Urinary bladder (tissue), 3 donors: ENCODE measurements at regions not wholly inside any gene's neighbourhood (a gene's known extent, or its start where the extent isn't known, plus 50 kb on each side); places are given as distances from the start of the nearest gene placed in this dataset.

Experiments
- DNase-seq: peaks from one replicate; pipeline ENCODE4 v3.0.0-alpha.2; 2015; ENCODE audit errors: extremely low spot score
- H3K27ac ChIP-seq: one replicate; pipeline ENCODE4 v1.5.1; 2013; ENCODE audit warnings: low read depth, mild to moderate bottlenecking, moderate library complexity
- H3K36me3 ChIP-seq: one replicate; pipeline ENCODE4 v1.6.1; 2013; ENCODE audit warnings: mild to moderate bottlenecking, moderate library complexity; ENCODE audit not compliant: insufficient read depth
- H3K4me1 ChIP-seq: one replicate; pipeline ENCODE4 v1.6.1; 2013; ENCODE audit warnings: mild to moderate bottlenecking, moderate library complexity; ENCODE audit not compliant: insufficient read depth
- H3K4me3 ChIP-seq: one replicate; pipeline ENCODE4 v1.5.1; 2013; ENCODE audit warnings: low read depth, low read length
- WGBS: extraction: QIAGEN DNeasy Blood & Tissue Kit; methylation state at CpG from one replicate; pipeline ENCODE4 v1.1.7; 2013; 5-methylcytosine and 5-hydroxymethylcytosine counted together
- donor health status: healthy with polysubstance abuse.
- donor health status: healthy.

- H3K36me3 ChIP-seq: no peaks in the 10 kb centered on the region
- no peaks in the 10 kb centered on the region for H3K4me1 ChIP-seq
- no peak overlapping the region for H3K4me3 ChIP-seq
- 97% methylated on average over 4 of the region's 4 CpGs for WGBS
- no peak overlapping the region for H3K27ac ChIP-seq
- DNase-seq: no peak
Measured at GRCh38 chr1:217336724-217337123, 294.2 kb downstream of the GPATCH2 start.

GRCh38 chr1:217333939-217334338 lies 297.0 kb downstream of the GPATCH2 start:
- Histone ChIP-seq H3K4me1 (no peaks in the 10 kb centered on the region), H3K27ac (no peak overlapping the region), H3K4me3 (no peak overlapping the region), H3K36me3 (no peaks in the 10 kb centered on the region)
- 65% methylated on average over 6 of the region's 6 CpGs for WGBS
- DNase-seq: no peak

- no peak overlapping the region for H3K4me3 ChIP-seq
- 79% methylated on average over 4 of the region's 4 CpGs for WGBS
- H3K36me3 ChIP-seq: no peaks in the 10 kb centered on the region
- H3K4me1 ChIP-seq: no peaks in the 10 kb centered on the region
- no peak overlapping the region for H3K27ac ChIP-seq
- DNase-seq: no peak
Measured at GRCh38 chr1:217332431-217333065, 298.3 kb downstream of the GPATCH2 start.

GRCh38 chr1:217331698-217332097 lies 299.2 kb downstream of the GPATCH2 start:
- Histone ChIP-seq H3K27ac (no peak overlapping the region), H3K4me3 (no peak overlapping the region), H3K4me1 (no peaks in the 10 kb centered on the region), H3K36me3 (no peaks in the 10 kb centered on the region)
- 21% methylated on average over 4 of the region's 4 CpGs for WGBS
- no peak for DNase-seq

- no peak overlapping the region for H3K4me3 ChIP-seq
- no peak for DNase-seq
- WGBS: 94% methylated on average over 3 of the region's 3 CpGs
- H3K27ac ChIP-seq: no peak overlapping the region
- H3K4me1 ChIP-seq: no peaks in the 10 kb centered on the region
- H3K36me3 ChIP-seq: no peaks in the 10 kb centered on the region
Measured at GRCh38 chr1:217327901-217328300, 303.0 kb downstream of the GPATCH2 start.

GRCh38 chr1:217322834-217323233 lies 308.1 kb downstream of the GPATCH2 start:
- Histone ChIP-seq H3K27ac (no peak overlapping the region), H3K4me1 (no peaks in the 10 kb centered on the region), H3K36me3 (no peaks in the 10 kb centered on the region), H3K4me3 (no peak overlapping the region)
- WGBS: 64% methylated on average over 2 of the region's 2 CpGs
- DNase-seq: no peak

- no peaks in the 10 kb centered on the region for H3K4me1 ChIP-seq
- no peak for DNase-seq
- 40% methylated on average over 1 of the region's 1 CpG for WGBS
- no peak overlapping the region for H3K27ac ChIP-seq
- H3K36me3 ChIP-seq: no peaks in the 10 kb centered on the region
- H3K4me3 ChIP-seq: no peak overlapping the region
Measured at GRCh38 chr1:217315346-217315745, 315.5 kb downstream of the GPATCH2 start.

GRCh38 chr1:217313096-217313495 lies 317.8 kb downstream of the GPATCH2 start:
- Histone ChIP-seq H3K4me1 (no peaks in the 10 kb centered on the region), H3K36me3 (no peaks in the 10 kb centered on the region), H3K27ac (no peak overlapping the region), H3K4me3 (no peak overlapping the region)
- 78% methylated on average over 5 of the region's 5 CpGs for WGBS
- DNase-seq: no peak

GRCh38 chr1:217311766-217312165 lies 319.1 kb downstream of the GPATCH2 start:
- Histone ChIP-seq H3K4me1 (no peaks in the 10 kb centered on the region), H3K27ac (no peak overlapping the region), H3K4me3 (no peak overlapping the region), H3K36me3 (no peaks in the 10 kb centered on the region)
- no peak for DNase-seq
- 68% methylated on average over 1 of the region's 1 CpG for WGBS

- Histone ChIP-seq H3K36me3 (no peaks in the 10 kb centered on the region), H3K4me3 (no peak overlapping the region), H3K4me1 (no peaks in the 10 kb centered on the region), H3K27ac (no peak overlapping the region)
- WGBS: 94% methylated on average over 2 of the region's 2 CpGs
- no peak for DNase-seq
Measured at GRCh38 chr1:217311269-217311668, 319.6 kb downstream of the GPATCH2 start.

- no peak overlapping the region for H3K27ac ChIP-seq
- WGBS: 71% methylated on average over 1 of the region's 1 CpG
- H3K4me3 ChIP-seq: no peak overlapping the region
Measured at GRCh38 chr1:217281332-217281731, 349.6 kb downstream of the GPATCH2 start.

GRCh38 chr1:217275655-217276398 lies 355.1 kb downstream of the GPATCH2 start:
- no peak overlapping the region for H3K27ac ChIP-seq
- WGBS: 59% methylated on average over 6 of the region's 6 CpGs
- no peaks in the 10 kb centered on the region for H3K36me3 ChIP-seq
- no peak overlapping the region for H3K4me3 ChIP-seq
- DNase-seq: no peak
- H3K4me1 ChIP-seq: no peaks in the 10 kb centered on the region

More at GRCh38 chr1:217281332-217281731, 349.6 kb downstream of the GPATCH2 start:
- H3K36me3 ChIP-seq: no peaks in the 10 kb centered on the region
- DNase-seq: no peak
- no peaks in the 10 kb centered on the region for H3K4me1 ChIP-seq

GRCh38 chr1:217274927-217275654 lies 355.8 kb downstream of the GPATCH2 start:
- H3K4me3 ChIP-seq: no peak overlapping the region
- no peaks in the 10 kb centered on the region for H3K4me1 ChIP-seq
- no peak overlapping the region for H3K27ac ChIP-seq
- no peaks in the 10 kb centered on the region for H3K36me3 ChIP-seq
- WGBS: 57% methylated on average over 2 of the region's 2 CpGs
- DNase-seq: no peak

- no peaks in the 10 kb centered on the region for H3K4me1 ChIP-seq
- no peak for DNase-seq
- no peak overlapping the region for H3K4me3 ChIP-seq
- no peak overlapping the region for H3K27ac ChIP-seq
- H3K36me3 ChIP-seq: no peaks in the 10 kb centered on the region
Measured at GRCh38 chr1:217274416-217274815, 356.5 kb downstream of the GPATCH2 start.
